ENCODE measurements at regions not wholly inside any gene's neighbourhood (a gene's known extent, or its start where the extent isn't known, plus 50 kb on each side); places are given as distances from the start of the nearest gene placed in this dataset.

GRCh38 chr2:126824663-126825062 is 74.0 kb upstream of the TEX51 start:
- TF ChIP-seq CTCF (IDR thresholded peaks at IDR 0.05 in 8 of 11, conservative IDR thresholded peaks at IDR 0.05 in 3 of 11) (no peak), POLR2AphosphoS5 (IDR thresholded peaks at IDR 0.05) (no peak)
